Adipocyte (in vitro differentiated cells): ENCODE measurements at regions not wholly inside any gene's neighbourhood (a gene's known extent, or its start where the extent isn't known, plus 50 kb on each side); places are given as distances from the start of the nearest gene placed in this dataset.
"Not testable (repeated sequence)": the region's sequence is repeated elsewhere in the genome, so short reads cannot be mapped to it uniquely, and the experiment has no call there.

Experiments used
- DNase-seq: peaks from one replicate; pipeline ENCODE4 v3.0.0-alpha.2; 2015; ENCODE audit warnings: low read depth
- H3K27me3 ChIP-seq: replicated peaks from 2 replicates; pipeline ENCODE4 v1.7.0; 2013; ENCODE audit warnings: mild to moderate bottlenecking, low read length, moderate library complexity; ENCODE audit not compliant: control insufficient read depth, insufficient read depth
- H3K36me3 ChIP-seq: 2 replicates; pipeline ENCODE4 v1.7.0; 2013; ENCODE audit warnings: low read length, mild to moderate bottlenecking, moderate library complexity; ENCODE audit not compliant: control insufficient read depth, insufficient read depth, severe bottlenecking
- H3K4me1 ChIP-seq: 2 replicates; pipeline ENCODE4 v1.7.0; 2013; ENCODE audit warnings: mild to moderate bottlenecking, low read length, moderate library complexity; ENCODE audit not compliant: control insufficient read depth, insufficient read depth
- H3K4me3 ChIP-seq: 2 replicates; pipeline ENCODE4 v1.7.0; 2013; ENCODE audit warnings: mild to moderate bottlenecking, low read length, moderate library complexity
- H3K9ac ChIP-seq: 2 replicates; pipeline ENCODE4 v1.7.0; 2013; ENCODE audit warnings: mild to moderate bottlenecking, low read length, moderate library complexity
- H3K9me3 ChIP-seq: 2 replicates; pipeline ENCODE4 v1.7.0; 2013; ENCODE audit warnings: mild to moderate bottlenecking, low read length, moderate library complexity; ENCODE audit not compliant: control insufficient read depth

GRCh38 chr6:130692659-130693058 lies 134.5 kb upstream of the SMLR1 start:
- peaks cover 26% of the 10 kb centered on the region for H3K4me1 ChIP-seq
- H3K4me3 ChIP-seq = no peak overlapping the region
- H3K9me3 ChIP-seq = no peaks in the 10 kb centered on the region
- DNase-seq = no peak
- H3K36me3 ChIP-seq = no peaks in the 10 kb centered on the region
- no peak overlapping the region for H3K9ac ChIP-seq
- no peaks in the 10 kb centered on the region for H3K27me3 ChIP-seq

- Histone ChIP-seq H3K36me3 (no peaks in the 10 kb centered on the region), H3K4me1 (peaks cover 27% of the 10 kb centered on the region), H3K27me3 (no peaks in the 10 kb centered on the region), H3K9me3 (no peaks in the 10 kb centered on the region), H3K4me3 (no peak overlapping the region), H3K9ac (no peak overlapping the region)
- no peak for DNase-seq
Measured at GRCh38 chr6:130693944-130694343, 133.3 kb upstream of the SMLR1 start.

- H3K27me3 ChIP-seq = no peaks in the 10 kb centered on the region
- no peaks in the 10 kb centered on the region for H3K9me3 ChIP-seq
- no peak overlapping the region for H3K4me3 ChIP-seq
- H3K9ac ChIP-seq = peak overlapping the region; percentile 15
- no peak for DNase-seq
- H3K36me3 ChIP-seq = no peaks in the 10 kb centered on the region
- peaks cover 27% of the 10 kb centered on the region for H3K4me1 ChIP-seq
Measured at GRCh38 chr6:130694606-130695005, 132.6 kb upstream of the SMLR1 start.

- peaks cover 27% of the 10 kb centered on the region for H3K4me1 ChIP-seq
Measured at GRCh38 chr6:130696806-130697205, 130.4 kb upstream of the SMLR1 start.

GRCh38 chr6:130697271-130697994 lies 129.8 kb upstream of the SMLR1 start:
- Histone ChIP-seq H3K9ac (peak overlapping the region; percentile 67), H3K27me3 (no peaks in the 10 kb centered on the region), H3K9me3 (no peaks in the 10 kb centered on the region), H3K4me3 (peak overlapping the region; percentile 53), H3K4me1 (peaks cover 27% of the 10 kb centered on the region), H3K36me3 (no peaks in the 10 kb centered on the region)
- no peak for DNase-seq

More at GRCh38 chr6:130696806-130697205, 130.4 kb upstream of the SMLR1 start:
- Histone ChIP-seq H3K27me3 (no peaks in the 10 kb centered on the region), H3K4me3 (no peak overlapping the region), H3K9me3 (no peaks in the 10 kb centered on the region), H3K36me3 (no peaks in the 10 kb centered on the region), H3K9ac (peak overlapping the region; percentile 67)
- no peak for DNase-seq

- Histone ChIP-seq H3K36me3 (no peaks in the 10 kb centered on the region), H3K27me3 (no peaks in the 10 kb centered on the region), H3K4me1 (peaks cover 27% of the 10 kb centered on the region), H3K9me3 (no peaks in the 10 kb centered on the region), H3K9ac (peak overlapping the region; percentile 67), H3K4me3 (peak overlapping the region; percentile 53)
- peak; percentile 86 for DNase-seq
Measured at GRCh38 chr6:130697995-130698535, 129.1 kb upstream of the SMLR1 start.

GRCh38 chr6:130699742-130700141 lies 127.5 kb upstream of the SMLR1 start:
- H3K27me3 ChIP-seq = no peaks in the 10 kb centered on the region
- no peak for DNase-seq

GRCh38 chr6:130700397-130700796 lies 126.8 kb upstream of the SMLR1 start:
- H3K36me3 ChIP-seq = no peaks in the 10 kb centered on the region
- no peak overlapping the region for H3K4me3 ChIP-seq
- DNase-seq = no peak
- H3K9me3 ChIP-seq = no peaks in the 10 kb centered on the region
- H3K4me1 ChIP-seq = peaks cover 17% of the 10 kb centered on the region
- no peaks in the 10 kb centered on the region for H3K27me3 ChIP-seq
- no peak overlapping the region for H3K9ac ChIP-seq

More at GRCh38 chr6:130699742-130700141, 127.5 kb upstream of the SMLR1 start:
- Histone ChIP-seq H3K4me3 (no peak overlapping the region), H3K9me3 (no peaks in the 10 kb centered on the region), H3K36me3 (no peaks in the 10 kb centered on the region), H3K9ac (no peak overlapping the region), H3K4me1 (peaks cover 20% of the 10 kb centered on the region)

GRCh38 chr6:130708338-130708737 lies 118.9 kb upstream of the SMLR1 start:
- Histone ChIP-seq H3K9me3 (peaks cover 8% of the 10 kb centered on the region), H3K36me3 (no peaks in the 10 kb centered on the region), H3K4me1 (no peaks in the 10 kb centered on the region), H3K9ac (no peak overlapping the region), H3K27me3 (no peaks in the 10 kb centered on the region), H3K4me3 (no peak overlapping the region)
- DNase-seq = peak; percentile 70

- not testable (repeated sequence) for H3K9me3 ChIP-seq, H3K27me3 ChIP-seq, H3K4me3 ChIP-seq, H3K4me1 ChIP-seq, DNase-seq, H3K9ac ChIP-seq, H3K36me3 ChIP-seq
Measured at GRCh38 chr6:130711641-130712040, 115.6 kb upstream of the SMLR1 start.

- no peaks in the 10 kb centered on the region for H3K27me3 ChIP-seq
- no peaks in the 10 kb centered on the region for H3K4me1 ChIP-seq
- no peak for DNase-seq
- H3K36me3 ChIP-seq = no peaks in the 10 kb centered on the region
- no peaks in the 10 kb centered on the region for H3K9me3 ChIP-seq
- no peak overlapping the region for H3K9ac ChIP-seq
- no peak overlapping the region for H3K4me3 ChIP-seq
Measured at GRCh38 chr6:130713144-130713543, 114.1 kb upstream of the SMLR1 start.
